ENCODE measurements at regions not wholly inside any gene's neighbourhood (a gene's known extent, or its start where the extent isn't known, plus 50 kb on each side); places are given as distances from the start of the nearest gene placed in this dataset.

DNA sequence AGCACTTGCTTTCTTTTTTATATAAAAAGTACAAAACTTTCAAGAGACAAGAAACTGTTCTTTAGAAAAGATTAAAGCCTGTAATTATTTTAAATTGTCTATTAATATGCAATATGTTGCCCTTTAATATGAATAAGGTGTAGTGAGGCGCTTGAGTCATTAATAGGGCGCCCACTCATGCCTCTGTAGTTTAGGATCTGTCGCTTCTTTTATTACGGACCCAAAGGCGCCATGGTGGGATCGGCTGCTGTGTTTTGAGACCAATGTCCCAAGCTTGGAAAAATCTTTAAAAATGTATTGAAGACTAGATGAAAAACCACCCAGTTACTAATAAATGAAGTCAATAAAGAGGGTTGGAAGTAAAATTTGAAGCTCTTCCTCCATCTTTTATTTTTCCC is 259.5 kb upstream of the MEIS2 start:
- no peak for TF ChIP-seq CTCF (IDR thresholded peaks at IDR 0.05)
- TF ChIP-seq POLR2A (IDR thresholded peaks at IDR 0.05) = no peak
